Breast epithelium (tissue), 3 donors: ENCODE measurements at regions not wholly inside any gene's neighbourhood (a gene's known extent, or its start where the extent isn't known, plus 50 kb on each side); places are given as distances from the start of the nearest gene placed in this dataset.

Experiments used
- POLR2A ChIP-seq: fragments of 450-650 bp; IDR thresholded peaks from one replicate; pipeline ENCODE4 v1.6.1; 2016; ENCODE audit warnings: antibody characterized with exemption, mild to moderate bottlenecking, moderate library complexity
- POLR2AphosphoS5 ChIP-seq, 3 donors: sonication (generic); formaldehyde crosslinking; IDR thresholded peaks; one replicate each; pipeline ENCODE4 v1.6.1; 2017; ENCODE audit warnings: antibody characterized with exemption in 3 of 3
- TF ChIP-seq, protein P1 (sequence below), 3 donors: fragments of 450-650 bp; IDR thresholded peaks; one replicate each; pipeline ENCODE4 v1.5.1; 2016 to 2017; ENCODE audit warnings: antibody characterized with exemption in 3 of 3, mild to moderate bottlenecking in 3 of 3, moderate library complexity in 3 of 3

- TF ChIP-seq, protein P1, sequence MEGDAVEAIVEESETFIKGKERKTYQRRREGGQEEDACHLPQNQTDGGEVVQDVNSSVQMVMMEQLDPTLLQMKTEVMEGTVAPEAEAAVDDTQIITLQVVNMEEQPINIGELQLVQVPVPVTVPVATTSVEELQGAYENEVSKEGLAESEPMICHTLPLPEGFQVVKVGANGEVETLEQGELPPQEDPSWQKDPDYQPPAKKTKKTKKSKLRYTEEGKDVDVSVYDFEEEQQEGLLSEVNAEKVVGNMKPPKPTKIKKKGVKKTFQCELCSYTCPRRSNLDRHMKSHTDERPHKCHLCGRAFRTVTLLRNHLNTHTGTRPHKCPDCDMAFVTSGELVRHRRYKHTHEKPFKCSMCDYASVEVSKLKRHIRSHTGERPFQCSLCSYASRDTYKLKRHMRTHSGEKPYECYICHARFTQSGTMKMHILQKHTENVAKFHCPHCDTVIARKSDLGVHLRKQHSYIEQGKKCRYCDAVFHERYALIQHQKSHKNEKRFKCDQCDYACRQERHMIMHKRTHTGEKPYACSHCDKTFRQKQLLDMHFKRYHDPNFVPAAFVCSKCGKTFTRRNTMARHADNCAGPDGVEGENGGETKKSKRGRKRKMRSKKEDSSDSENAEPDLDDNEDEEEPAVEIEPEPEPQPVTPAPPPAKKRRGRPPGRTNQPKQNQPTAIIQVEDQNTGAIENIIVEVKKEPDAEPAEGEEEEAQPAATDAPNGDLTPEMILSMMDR (IDR thresholded peaks at IDR 0.05): no peak
- TF ChIP-seq POLR2A (no peak), POLR2AphosphoS5 (IDR thresholded peaks at IDR 0.05) (no peak)
Measured at GRCh38 chr2:53173698-53174455, 593.7 kb upstream of the CHAC2 start.
